NCI-H1092 treated with DMSO at 0.1 percent for 48 hours (cell line): ENCODE measurements at regions not wholly inside any gene's neighbourhood (a gene's known extent, or its start where the extent isn't known, plus 50 kb on each side); places are given as distances from the start of the nearest gene placed in this dataset.
"Not testable (repeated sequence)": the region's sequence is repeated elsewhere in the genome, so short reads cannot be mapped to it uniquely, and the experiment has no call there.

Experiments used
- DNase-seq: peaks from one replicate; lab custom pipeline; 2025; lab: John Stamatoyannopoulos, UW

- DNase-seq = no peak
Observed at GRCh38 chr2:8505311-8505920, 176.4 kb upstream of the ID2 start.

GRCh38 chr2:8506746-8507145 is 175.1 kb upstream of the ID2 start:
- DNase-seq = no peak

GRCh38 chr2:8508766-8509165 is 173.1 kb upstream of the ID2 start:
- no peak for DNase-seq

- no peak for DNase-seq
Observed at GRCh38 chr2:8509621-8510020, 172.2 kb upstream of the ID2 start.

DNA sequence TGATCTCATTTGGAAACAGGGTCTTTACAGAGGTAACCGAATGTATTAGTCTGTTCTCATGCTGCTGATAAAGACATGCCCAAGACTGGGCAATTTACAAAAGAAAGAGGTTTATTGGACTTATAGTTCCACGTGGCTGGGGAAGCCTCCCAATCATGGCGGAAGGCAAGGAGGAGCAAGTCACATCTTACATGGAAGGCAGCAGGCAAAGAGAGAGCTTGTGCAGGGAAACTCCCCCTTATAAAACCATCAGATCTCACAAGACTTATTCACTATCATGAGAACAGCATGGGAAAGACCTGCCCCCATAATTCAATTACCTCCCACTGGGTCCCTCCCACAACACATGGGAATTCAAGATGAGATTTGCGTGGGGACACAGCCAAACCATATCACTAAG is 171.8 kb upstream of the ID2 start:
- DNase-seq = not testable (repeated sequence)

- peak; percentile 21 for DNase-seq
Observed at GRCh38 chr2:8510519-8510918, 171.3 kb upstream of the ID2 start.

DNA sequence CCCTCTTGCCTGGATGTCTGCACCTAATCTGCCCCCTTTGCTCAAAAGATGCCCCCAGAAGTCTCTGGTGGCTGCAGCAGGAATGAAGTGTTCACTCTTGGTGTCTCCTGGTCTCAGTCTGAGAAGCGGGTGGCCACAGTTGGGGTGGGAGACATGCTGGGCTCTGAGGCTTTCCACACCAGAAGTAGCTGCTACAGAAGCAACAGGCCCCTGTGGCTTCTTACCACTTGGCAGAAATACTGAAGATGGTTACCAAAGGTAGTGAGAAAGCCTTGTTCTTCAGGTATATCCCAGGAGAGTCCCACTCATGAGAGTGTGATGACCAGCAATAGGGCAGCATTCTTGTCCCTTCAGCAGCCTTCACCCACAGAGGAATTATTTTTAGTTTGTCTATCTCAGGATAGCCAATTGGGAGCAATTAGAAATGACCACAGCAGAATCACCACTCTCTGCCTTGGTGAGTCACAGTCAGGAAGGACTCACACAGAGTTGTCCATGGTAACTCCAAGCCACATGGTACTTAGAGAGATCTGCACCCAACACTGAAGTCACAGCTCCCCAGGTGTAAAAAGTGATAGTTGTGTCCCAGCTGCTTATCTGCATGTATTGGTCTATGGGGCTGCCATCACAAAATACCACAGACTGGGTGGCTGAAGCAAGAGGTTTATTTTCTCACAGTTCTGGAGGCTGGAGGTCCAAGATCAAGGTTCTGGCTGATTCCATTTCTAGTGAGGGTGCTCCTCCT is 169.8 kb upstream of the ID2 start:
- no peak for DNase-seq

GRCh38 chr2:8513601-8514273 is 168.1 kb upstream of the ID2 start:
- DNase-seq = no peak

DNA sequence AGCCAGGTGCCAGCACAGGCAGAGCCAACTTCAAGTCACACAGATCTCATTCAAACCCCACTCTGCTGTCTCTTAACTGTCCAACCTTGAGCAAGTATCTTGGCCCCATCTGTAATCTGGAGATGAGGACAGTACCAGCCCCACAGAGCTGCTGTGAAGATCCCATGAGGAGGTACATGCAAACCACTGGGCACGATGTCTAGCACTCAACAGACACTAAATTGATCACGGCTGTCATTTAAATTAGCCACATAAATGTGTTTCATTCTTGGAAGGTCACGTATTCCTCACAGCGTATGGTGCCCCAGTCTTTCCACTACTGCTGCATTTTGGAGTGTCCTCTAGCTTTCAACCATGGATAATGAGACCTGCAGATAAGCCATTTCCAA is 167.6 kb upstream of the ID2 start:
- no peak for DNase-seq

DNA sequence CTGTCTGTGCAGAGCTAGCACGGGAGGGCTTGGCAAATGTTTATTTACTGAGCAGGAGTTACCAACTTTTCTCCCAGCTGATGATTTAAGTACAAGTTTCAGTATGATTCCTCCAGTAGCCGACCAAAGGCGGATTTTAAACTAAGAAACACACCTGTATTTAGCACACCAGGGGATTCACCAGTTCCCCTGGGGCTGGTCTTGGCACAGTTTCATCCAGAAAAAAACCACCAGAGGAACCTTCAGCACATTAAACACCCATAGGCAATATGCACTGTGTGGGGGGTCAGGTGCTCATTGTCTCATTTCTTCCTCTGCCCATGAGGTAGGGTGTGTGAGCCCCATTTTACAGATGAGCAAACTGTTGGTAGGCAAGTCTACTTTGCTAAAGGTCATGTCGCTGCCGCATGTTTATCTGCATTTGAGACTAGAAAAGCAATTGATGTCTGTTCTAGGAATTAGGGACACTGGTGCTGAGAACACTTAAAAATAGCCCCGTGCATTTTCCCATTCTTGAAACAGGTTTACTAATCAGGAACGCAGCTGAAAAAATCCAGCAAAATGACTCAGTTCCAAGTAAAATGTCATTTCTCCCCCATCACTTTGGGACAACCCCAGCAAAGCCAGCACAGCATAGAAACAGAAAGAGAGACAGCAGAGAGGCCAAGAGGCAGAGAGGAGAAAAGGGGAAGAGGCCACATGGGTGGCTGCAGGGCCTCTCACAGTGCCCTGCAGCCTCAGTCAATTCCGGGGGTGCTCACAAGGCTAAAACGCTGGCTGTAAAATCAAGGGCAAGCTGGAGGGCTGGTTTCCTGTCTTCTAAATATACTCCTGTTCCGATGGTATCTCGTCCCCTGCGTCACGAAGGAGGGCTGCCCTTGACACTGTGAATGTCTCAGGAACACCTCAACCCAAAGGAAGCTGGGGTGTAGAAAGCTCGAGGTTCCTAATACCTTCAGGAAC is 166.8 kb upstream of the ID2 start:
- DNase-seq = no peak

DNA sequence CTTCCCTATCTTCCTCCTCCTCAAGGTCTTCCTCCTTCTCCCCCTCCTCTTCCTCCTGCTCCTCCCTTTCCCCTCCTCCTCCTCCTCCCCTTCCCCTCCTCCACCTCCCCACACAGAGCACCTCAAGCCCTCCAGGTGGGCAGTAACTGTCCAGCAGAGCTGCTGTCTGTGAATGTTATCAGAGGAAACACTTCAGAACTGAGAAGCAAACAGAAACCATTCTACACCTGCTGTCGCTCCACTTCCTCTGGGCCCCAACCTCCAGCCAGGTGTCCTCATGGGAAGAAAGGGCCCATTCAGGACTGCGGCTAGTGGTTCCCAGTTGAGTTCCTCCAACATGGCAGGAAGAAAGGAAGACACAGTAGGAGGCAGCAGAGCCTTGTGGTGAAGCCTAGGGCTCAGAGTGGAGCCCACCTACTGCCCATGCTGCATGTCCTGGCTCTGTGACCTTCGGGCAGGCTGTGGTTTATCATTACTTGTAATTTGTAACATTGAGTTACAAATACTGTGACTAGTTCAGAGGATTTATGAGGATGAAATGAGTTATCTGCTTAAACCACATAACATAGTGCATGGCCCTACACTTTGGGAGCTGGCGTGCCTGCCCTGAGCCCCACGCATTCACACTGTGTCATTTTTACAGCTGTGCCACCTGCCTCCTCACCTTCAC is 165.9 kb upstream of the ID2 start:
- DNase-seq = peak; percentile 39

- DNase-seq = no peak
Observed at GRCh38 chr2:8517850-8518498, 163.9 kb upstream of the ID2 start.

DNA sequence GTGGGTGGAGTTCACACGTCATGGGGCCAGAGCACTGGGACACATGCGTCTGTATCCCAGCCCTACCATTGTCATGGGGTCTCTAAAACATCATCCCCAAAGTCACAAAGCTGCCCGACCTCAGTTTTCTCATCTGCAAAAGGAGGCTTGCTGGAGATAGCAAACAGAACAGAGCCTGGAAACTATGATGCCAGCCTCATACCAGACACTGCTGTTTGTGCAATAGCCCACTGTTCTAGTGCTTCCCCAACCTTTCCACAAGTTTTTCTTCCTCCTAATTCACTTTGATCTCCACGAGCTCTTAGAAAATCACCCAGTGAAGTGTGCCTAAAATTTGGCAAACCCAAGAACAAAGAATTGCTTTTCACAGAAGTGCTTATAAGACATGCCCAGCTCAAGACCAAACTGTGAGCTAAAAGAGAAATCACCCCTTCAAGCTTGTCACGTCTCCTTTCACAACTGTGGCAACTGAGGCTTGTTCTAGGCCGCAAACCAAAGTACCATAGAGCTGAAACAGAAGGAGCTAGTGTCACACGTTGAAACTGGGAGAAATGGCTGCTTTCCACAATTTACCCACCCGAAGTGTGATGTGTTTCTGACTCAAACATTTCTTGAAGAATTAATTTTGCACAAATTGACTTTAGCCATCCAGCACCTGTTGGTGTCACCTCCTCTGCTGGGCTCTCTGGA is 162.7 kb upstream of the ID2 start:
- no peak for DNase-seq

GRCh38 chr2:8520791-8521344 is 161.0 kb upstream of the ID2 start:
- DNase-seq = no peak

DNA sequence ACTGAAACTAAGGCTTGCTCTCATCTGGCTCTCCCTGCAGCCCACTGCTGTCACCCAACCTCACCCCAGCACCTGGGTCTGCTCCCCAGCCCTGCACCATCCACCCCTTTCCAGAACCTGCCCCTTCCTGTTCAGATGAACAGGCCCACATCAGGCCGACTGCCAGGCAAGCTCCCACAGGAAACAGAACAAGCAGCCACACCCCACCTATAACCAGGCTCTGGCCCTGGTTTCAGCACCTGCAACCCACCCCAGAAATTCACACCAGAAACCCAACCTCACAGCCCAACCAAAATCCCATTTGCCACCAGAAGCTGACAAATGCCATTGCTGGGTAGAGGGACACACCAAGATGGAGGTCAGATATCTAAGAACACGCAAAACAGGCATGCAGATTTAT is 159.2 kb upstream of the ID2 start:
- no peak for DNase-seq

- no peak for DNase-seq
Observed at GRCh38 chr2:8524388-8524787, 157.5 kb upstream of the ID2 start.

DNA sequence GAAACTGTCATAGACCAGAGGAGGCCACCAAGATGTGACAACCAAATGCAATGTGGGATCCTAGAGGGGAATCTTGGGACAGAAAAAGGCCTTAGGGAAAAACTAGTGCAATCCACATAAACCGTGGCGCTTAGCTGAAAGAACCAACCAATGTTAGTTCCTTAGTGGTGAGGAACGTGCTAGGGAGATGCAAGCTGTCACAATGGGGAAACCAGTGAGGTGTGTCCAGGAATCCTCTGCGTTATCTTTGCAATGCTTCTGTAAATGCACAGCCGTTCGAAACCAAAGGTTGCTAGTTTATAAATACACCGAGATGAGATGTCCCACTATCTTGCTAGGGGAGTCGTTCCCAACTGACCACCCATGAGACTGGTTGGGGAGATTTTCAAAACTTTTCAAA is 157.0 kb upstream of the ID2 start:
- no peak for DNase-seq

GRCh38 chr2:8525236-8525581 is 156.6 kb upstream of the ID2 start:
- no peak for DNase-seq

- DNase-seq = peak; percentile 75
Observed at GRCh38 chr2:8525582-8526402, 156.1 kb upstream of the ID2 start.

GRCh38 chr2:8526403-8526696 is 155.5 kb upstream of the ID2 start:
- DNase-seq = no peak
